ENCODE measurements at regions not wholly inside any gene's neighbourhood (a gene's known extent, or its start where the extent isn't known, plus 50 kb on each side); places are given as distances from the start of the nearest gene placed in this dataset.
"Not testable (repeated sequence)": the region's sequence is repeated elsewhere in the genome, so short reads cannot be mapped to it uniquely, and the experiment has no call there.

DNA sequence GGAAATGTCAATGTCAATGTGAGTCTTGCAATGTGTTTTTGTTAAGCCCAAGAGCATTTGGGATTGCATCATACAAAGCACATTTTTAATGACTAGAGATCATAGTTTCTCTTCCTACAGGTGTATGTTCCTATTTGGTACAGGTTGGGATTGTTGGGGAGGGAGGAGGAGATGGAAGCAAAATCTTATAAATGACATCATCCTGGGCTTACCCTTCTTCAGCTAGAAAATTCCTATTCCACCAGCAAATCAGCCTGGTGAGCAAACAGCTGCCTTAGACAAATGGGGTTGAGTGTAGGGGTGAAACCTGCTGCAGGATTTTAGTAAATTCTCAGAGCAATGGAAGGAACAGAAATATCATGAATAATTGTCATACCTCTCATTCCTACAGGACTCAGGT, 165.3 kb upstream of the PLGLB2 start:
- TF ChIP-seq POLR2AphosphoS5, EP300 (IDR thresholded peaks at IDR 0.05): not testable (repeated sequence)
- TF ChIP-seq, protein P1, sequence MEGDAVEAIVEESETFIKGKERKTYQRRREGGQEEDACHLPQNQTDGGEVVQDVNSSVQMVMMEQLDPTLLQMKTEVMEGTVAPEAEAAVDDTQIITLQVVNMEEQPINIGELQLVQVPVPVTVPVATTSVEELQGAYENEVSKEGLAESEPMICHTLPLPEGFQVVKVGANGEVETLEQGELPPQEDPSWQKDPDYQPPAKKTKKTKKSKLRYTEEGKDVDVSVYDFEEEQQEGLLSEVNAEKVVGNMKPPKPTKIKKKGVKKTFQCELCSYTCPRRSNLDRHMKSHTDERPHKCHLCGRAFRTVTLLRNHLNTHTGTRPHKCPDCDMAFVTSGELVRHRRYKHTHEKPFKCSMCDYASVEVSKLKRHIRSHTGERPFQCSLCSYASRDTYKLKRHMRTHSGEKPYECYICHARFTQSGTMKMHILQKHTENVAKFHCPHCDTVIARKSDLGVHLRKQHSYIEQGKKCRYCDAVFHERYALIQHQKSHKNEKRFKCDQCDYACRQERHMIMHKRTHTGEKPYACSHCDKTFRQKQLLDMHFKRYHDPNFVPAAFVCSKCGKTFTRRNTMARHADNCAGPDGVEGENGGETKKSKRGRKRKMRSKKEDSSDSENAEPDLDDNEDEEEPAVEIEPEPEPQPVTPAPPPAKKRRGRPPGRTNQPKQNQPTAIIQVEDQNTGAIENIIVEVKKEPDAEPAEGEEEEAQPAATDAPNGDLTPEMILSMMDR (IDR thresholded peaks at IDR 0.05), result not testable (repeated sequence)
